ENCODE measurements at regions not wholly inside any gene's neighbourhood (a gene's known extent, or its start where the extent isn't known, plus 50 kb on each side); places are given as distances from the start of the nearest gene placed in this dataset.
A peak's percentile ranks its signal among the peaks of the same experiment; 100 is the strongest.

DNA sequence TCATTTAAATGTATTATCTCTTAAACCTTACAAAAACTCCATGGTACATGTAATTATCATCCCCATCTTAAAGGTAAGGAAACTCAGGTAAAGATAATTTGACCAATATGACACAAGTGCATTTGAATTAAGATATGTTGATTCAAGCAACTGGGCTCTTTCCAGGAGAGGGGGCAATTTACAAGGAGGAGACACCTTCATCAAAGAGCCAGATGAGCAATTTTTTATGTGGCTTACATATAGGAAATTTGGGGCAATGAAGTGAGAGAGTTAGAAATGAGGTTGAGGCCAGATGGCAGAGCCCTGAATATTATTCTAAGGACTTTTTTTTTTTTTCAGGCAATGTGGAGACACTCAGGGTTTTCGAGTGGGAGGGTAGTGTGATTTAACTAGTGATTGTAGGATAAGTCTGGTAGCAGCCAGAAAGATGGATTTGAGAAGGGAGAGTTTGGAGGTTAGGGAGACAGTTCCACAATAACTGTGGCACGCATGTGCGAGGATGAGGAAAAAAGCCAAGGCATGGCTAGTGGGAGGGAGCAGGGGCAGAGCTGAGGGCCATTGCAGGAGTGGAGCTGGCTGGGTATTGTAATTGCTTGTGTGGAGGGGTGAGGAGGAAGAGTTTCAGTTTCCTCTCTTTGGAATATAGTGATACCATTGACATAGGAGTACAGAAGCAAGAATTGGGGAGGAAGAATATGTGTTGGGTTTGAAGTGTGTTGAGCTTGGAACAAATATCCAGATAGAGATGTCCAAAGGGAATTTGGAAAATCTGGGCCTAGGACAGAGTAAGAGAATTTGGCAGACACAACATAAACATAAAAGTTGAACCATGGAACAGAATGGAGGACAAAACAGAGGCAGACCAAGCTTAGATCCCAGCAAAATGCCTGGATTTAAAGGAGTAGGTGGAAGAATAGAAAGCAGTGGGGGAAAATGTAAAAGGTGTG lies 72.0 kb downstream of the ACTBL2 start:
- ChIA-PET POLR2A (no interaction called here), CTCF (interaction anchor here (1.7 kb wide), 1 partner anchor 13 kb away, joined by 3 read pairs; no protein-coding TSS in a partner anchor)
- Histone ChIP-seq H3K27me3 (replicated peaks in 2 of 5; ENCODE audit: control insufficient read depth in 4 of 5, insufficient read depth in 5 of 5, low read length in 4 of 5) (no peaks in the 10 kb centered on the region), H3K4me1 (ENCODE audit: control extremely low read depth in 1 of 4, control insufficient read depth in 4 of 4, insufficient read depth in 4 of 4, low read length in 3 of 4) (peaks cover 0 to 14% (median 7%) of the 10 kb centered on the region in 4 experiments), H3K9me3 (ENCODE audit: control extremely low read depth in 1 of 5, control insufficient read depth in 4 of 5, insufficient read depth in 2 of 5, low read depth in 1 of 5, low read length in 4 of 5) (no peaks in the 10 kb centered on the region), H3K4me3 (ENCODE audit: control insufficient read depth in 1 of 7, extremely low read depth in 1 of 7, insufficient read depth in 4 of 7, low read depth in 2 of 7, low read length in 6 of 7) (no peak overlapping the region), H3K27ac (ENCODE audit: insufficient read depth in 1 of 2, low read depth in 1 of 2, low read length in 2 of 2, poor library complexity in 1 of 2, severe bottlenecking in 2 of 2) (no peak overlapping the region), H3K36me3 (ENCODE audit: control insufficient read depth in 4 of 4, insufficient read depth in 4 of 4, low read length in 3 of 4) (no peaks in the 10 kb centered on the region)
- WGBS (ENCODE audit: insufficient coverage): 100% methylated on average over 3 of the region's 3 CpGs
- DNase-seq: peak in 1 of 3 donors; percentile 5

DNA sequence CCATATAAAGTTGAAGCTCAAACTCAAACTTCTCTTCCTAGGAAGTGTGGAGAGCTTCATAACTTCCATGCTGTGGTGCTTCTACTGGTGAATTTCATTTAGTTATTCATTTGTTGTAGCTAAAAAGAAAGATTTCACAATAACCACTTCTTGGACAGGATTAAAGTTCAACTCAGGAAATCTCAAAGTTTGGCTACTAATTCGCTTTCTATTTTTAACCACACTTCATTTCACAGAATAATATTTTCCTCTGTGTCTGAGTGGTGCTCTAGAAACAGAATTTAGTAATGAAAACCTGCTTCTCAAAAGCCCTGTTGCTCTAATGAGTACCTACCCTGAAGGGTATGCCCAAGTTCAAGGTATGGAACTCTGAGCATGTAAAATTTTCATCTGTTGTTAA lies 73.9 kb downstream of the ACTBL2 start:
- Histone ChIP-seq H3K27me3 (replicated peaks in 2 of 5; ENCODE audit: control insufficient read depth in 4 of 5, insufficient read depth in 5 of 5, low read length in 4 of 5) (no peaks in the 10 kb centered on the region), H3K4me3 (ENCODE audit: control insufficient read depth in 1 of 7, extremely low read depth in 1 of 7, insufficient read depth in 4 of 7, low read depth in 2 of 7, low read length in 6 of 7) (no peak overlapping the region), H3K36me3 (ENCODE audit: control insufficient read depth in 4 of 4, insufficient read depth in 4 of 4, low read length in 3 of 4) (no peaks in the 10 kb centered on the region), H3K27ac (ENCODE audit: insufficient read depth in 1 of 2, low read depth in 1 of 2, low read length in 2 of 2, poor library complexity in 1 of 2, severe bottlenecking in 2 of 2) (peak overlapping the region in 1 of 2 experiments; percentile 1), H3K9me3 (ENCODE audit: control extremely low read depth in 1 of 5, control insufficient read depth in 4 of 5, insufficient read depth in 2 of 5, low read depth in 1 of 5, low read length in 4 of 5) (peaks cover 0 to under 1% (median 0%) of the 10 kb centered on the region in 5 experiments), H3K4me1 (ENCODE audit: control extremely low read depth in 1 of 4, control insufficient read depth in 4 of 4, insufficient read depth in 4 of 4, low read length in 3 of 4) (peaks cover 0 to 14% (median 8%) of the 10 kb centered on the region in 4 experiments)
- no peak for DNase-seq
- ChIA-PET POLR2A (no interaction called here), CTCF (no interaction called here)
- WGBS (ENCODE audit: insufficient coverage): no CpG with 5 or more reads among the region's 1 CpG

DNA sequence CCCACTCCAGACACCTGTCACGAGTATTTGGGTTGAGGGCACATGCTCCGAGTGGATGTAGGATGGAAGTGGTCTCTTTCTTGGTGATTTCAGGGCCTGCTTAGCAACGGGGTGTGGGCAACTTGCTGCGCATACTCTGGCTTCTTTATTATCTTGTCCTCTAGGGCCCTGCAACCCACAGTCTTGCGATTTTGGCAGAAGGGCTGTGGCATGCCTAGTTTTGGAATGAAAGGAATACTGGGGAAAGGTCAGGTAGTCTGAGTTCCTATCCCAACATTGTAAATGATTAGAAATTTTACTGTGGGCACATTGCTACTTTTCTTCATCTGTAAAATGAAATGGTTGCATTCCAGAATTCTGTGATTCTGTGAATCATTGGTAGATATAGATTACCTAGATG lies 74.3 kb downstream of the ACTBL2 start:
- Histone ChIP-seq H3K36me3 (ENCODE audit: control insufficient read depth in 4 of 4, insufficient read depth in 4 of 4, low read length in 3 of 4) (no peaks in the 10 kb centered on the region), H3K4me3 (ENCODE audit: control insufficient read depth in 1 of 7, extremely low read depth in 1 of 7, insufficient read depth in 4 of 7, low read depth in 2 of 7, low read length in 6 of 7) (peak overlapping the region in 1 of 7 experiments; percentile 5), H3K9me3 (ENCODE audit: control extremely low read depth in 1 of 5, control insufficient read depth in 4 of 5, insufficient read depth in 2 of 5, low read depth in 1 of 5, low read length in 4 of 5) (peaks cover 0 to 2% (median 0%) of the 10 kb centered on the region in 5 experiments), H3K27me3 (replicated peaks in 2 of 5; ENCODE audit: control insufficient read depth in 4 of 5, insufficient read depth in 5 of 5, low read length in 4 of 5) (no peaks in the 10 kb centered on the region), H3K27ac (ENCODE audit: insufficient read depth in 1 of 2, low read depth in 1 of 2, low read length in 2 of 2, poor library complexity in 1 of 2, severe bottlenecking in 2 of 2) (no peak overlapping the region), H3K4me1 (ENCODE audit: control extremely low read depth in 1 of 4, control insufficient read depth in 4 of 4, insufficient read depth in 4 of 4, low read length in 3 of 4) (peaks cover 0 to 14% (median 8%) of the 10 kb centered on the region in 4 experiments)
- DNase-seq: no peak
- ChIA-PET CTCF (no interaction called here), POLR2A (no interaction called here)
- WGBS (ENCODE audit: insufficient coverage): 80% methylated on average over 5 of the region's 5 CpGs

DNA sequence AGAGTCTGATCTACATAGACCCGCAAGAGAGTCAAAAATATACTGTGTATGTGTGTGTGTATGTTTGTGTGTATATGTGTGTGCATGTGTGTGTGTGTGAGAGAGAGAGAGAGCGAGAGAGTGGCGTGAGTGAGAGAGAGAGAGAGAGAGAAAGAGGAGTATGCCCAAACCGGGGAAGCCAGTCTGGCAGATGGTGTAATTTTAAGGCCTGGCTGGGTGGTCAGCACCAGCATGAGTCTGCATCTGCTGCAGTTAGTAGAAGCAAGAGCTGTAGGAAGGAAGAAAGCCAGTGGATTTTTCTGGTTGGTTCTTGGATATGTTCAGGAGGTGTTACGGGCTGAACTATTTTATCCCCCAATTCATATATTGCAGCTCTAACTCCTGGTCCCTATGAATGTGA lies 75.2 kb downstream of the ACTBL2 start:
- ChIA-PET CTCF (no interaction called here), POLR2A (no interaction called here)
- no peaks in the 10 kb centered on the region for H3K36me3 ChIP-seq (ENCODE audit: control insufficient read depth in 4 of 4, insufficient read depth in 4 of 4, low read length in 3 of 4)
- no peak overlapping the region for H3K27ac ChIP-seq (ENCODE audit: insufficient read depth in 1 of 2, low read depth in 1 of 2, low read length in 2 of 2, poor library complexity in 1 of 2, severe bottlenecking in 2 of 2)
- DNase-seq: peak in 2 of 3 donors; percentile 15 to 20
- peaks cover 0 to 2% (median 0%) of the 10 kb centered on the region in 5 experiments for H3K9me3 ChIP-seq (ENCODE audit: control extremely low read depth in 1 of 5, control insufficient read depth in 4 of 5, insufficient read depth in 2 of 5, low read depth in 1 of 5, low read length in 4 of 5)
- H3K4me3 ChIP-seq (ENCODE audit: control insufficient read depth in 1 of 7, extremely low read depth in 1 of 7, insufficient read depth in 4 of 7, low read depth in 2 of 7, low read length in 6 of 7): no peak overlapping the region
- 60% methylated on average over 3 of the region's 5 CpGs for whole genome bisulfite sequencing (ENCODE audit: insufficient coverage)
- H3K27me3 ChIP-seq (replicated peaks in 2 of 5; ENCODE audit: control insufficient read depth in 4 of 5, insufficient read depth in 5 of 5, low read length in 4 of 5): no peaks in the 10 kb centered on the region
- peaks cover 0 to 14% (median 8%) of the 10 kb centered on the region in 4 experiments for H3K4me1 ChIP-seq (ENCODE audit: control extremely low read depth in 1 of 4, control insufficient read depth in 4 of 4, insufficient read depth in 4 of 4, low read length in 3 of 4)

DNA sequence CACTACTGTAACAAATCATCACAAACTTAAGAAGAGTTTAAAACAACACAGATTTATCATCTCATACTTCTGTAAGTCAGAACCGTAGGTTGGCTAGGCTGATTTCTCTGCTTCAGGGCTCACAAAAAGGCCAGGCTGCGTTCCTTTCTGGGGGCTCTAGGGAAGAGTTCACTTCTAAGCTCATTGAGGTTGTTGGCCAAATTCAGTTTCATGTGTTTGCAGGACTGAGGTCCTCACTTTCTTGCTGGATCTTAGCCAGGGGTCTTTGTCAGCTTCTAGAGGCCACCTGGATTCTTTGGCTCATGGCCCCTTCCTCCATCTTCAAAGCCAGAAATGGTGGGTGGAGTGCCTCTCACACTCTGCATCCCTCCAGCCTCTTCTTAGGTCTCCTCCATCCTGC lies 76.0 kb downstream of the ACTBL2 start:
- Histone ChIP-seq H3K4me1 (ENCODE audit: control extremely low read depth in 1 of 4, control insufficient read depth in 4 of 4, insufficient read depth in 4 of 4, low read length in 3 of 4) (peaks cover 0 to 14% (median 8%) of the 10 kb centered on the region in 4 experiments), H3K27ac (ENCODE audit: insufficient read depth in 1 of 2, low read depth in 1 of 2, low read length in 2 of 2, poor library complexity in 1 of 2, severe bottlenecking in 2 of 2) (no peak overlapping the region), H3K9me3 (ENCODE audit: control extremely low read depth in 1 of 5, control insufficient read depth in 4 of 5, insufficient read depth in 2 of 5, low read depth in 1 of 5, low read length in 4 of 5) (peaks cover 0 to 2% (median 0%) of the 10 kb centered on the region in 5 experiments), H3K4me3 (ENCODE audit: control insufficient read depth in 1 of 7, extremely low read depth in 1 of 7, insufficient read depth in 4 of 7, low read depth in 2 of 7, low read length in 6 of 7) (no peak overlapping the region), H3K36me3 (ENCODE audit: control insufficient read depth in 4 of 4, insufficient read depth in 4 of 4, low read length in 3 of 4) (no peaks in the 10 kb centered on the region), H3K27me3 (replicated peaks in 2 of 5; ENCODE audit: control insufficient read depth in 4 of 5, insufficient read depth in 5 of 5, low read length in 4 of 5) (no peaks in the 10 kb centered on the region)
- no peak for DNase-seq
- CTCF ChIA-PET: no interaction called here
- WGBS (ENCODE audit: insufficient coverage): 92% methylated on average over 2 of the region's 2 CpGs
- POLR2A ChIA-PET: no interaction called here

DNA sequence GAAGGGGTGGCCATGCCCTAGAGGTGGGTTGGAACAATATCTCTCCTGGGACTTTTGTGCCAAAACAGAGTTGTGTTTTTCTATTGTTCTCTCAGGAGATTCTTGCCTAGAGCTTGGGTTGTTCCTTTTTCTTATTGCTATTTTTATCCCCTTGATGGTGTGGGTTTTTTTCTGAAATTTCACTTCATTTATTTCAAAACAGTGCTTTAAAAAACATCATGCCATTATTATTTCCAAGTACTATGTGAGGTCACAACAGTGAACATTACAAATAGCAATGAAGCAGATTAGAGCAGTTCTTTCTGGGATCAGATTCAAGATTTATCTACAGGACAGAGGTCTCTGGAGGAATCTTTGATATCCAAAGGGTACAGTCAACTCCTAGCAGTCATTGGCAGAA lies 76.6 kb downstream of the ACTBL2 start:
- ChIA-PET POLR2A (no interaction called here), CTCF (no interaction called here)
- peaks cover 0 to 2% (median 0%) of the 10 kb centered on the region in 5 experiments for H3K9me3 ChIP-seq (ENCODE audit: control extremely low read depth in 1 of 5, control insufficient read depth in 4 of 5, insufficient read depth in 2 of 5, low read depth in 1 of 5, low read length in 4 of 5)
- no peak overlapping the region for H3K27ac ChIP-seq (ENCODE audit: insufficient read depth in 1 of 2, low read depth in 1 of 2, low read length in 2 of 2, poor library complexity in 1 of 2, severe bottlenecking in 2 of 2)
- no peak for DNase-seq
- H3K4me1 ChIP-seq (ENCODE audit: control extremely low read depth in 1 of 4, control insufficient read depth in 4 of 4, insufficient read depth in 4 of 4, low read length in 3 of 4): peaks cover 0 to 14% (median 8%) of the 10 kb centered on the region in 4 experiments
- no peaks in the 10 kb centered on the region for H3K36me3 ChIP-seq (ENCODE audit: control insufficient read depth in 4 of 4, insufficient read depth in 4 of 4, low read length in 3 of 4)
- no peaks in the 10 kb centered on the region for H3K27me3 ChIP-seq (replicated peaks in 2 of 5; ENCODE audit: control insufficient read depth in 4 of 5, insufficient read depth in 5 of 5, low read length in 4 of 5)
- no peak overlapping the region for H3K4me3 ChIP-seq (ENCODE audit: control insufficient read depth in 1 of 7, extremely low read depth in 1 of 7, insufficient read depth in 4 of 7, low read depth in 2 of 7, low read length in 6 of 7)

DNA sequence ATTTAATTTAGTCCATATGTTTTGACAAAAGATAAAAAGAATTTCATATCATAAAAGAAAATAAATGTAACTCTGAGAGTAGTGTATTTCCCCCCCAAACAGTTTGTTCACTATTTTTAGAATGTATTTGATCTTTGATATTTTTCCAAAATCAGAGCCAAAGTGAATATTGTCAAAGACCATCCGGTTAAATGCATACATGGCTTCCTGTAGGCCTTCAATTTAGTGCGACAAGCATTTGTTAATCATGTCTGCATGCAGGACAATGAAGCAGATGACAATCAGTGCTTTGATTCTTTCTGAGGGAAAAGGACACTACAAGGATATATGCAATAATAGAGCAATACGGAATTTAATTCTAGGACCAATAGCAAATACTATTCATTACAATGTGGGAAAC lies 79.8 kb downstream of the ACTBL2 start:
- H3K27ac ChIP-seq (ENCODE audit: insufficient read depth in 1 of 2, low read depth in 1 of 2, low read length in 2 of 2, poor library complexity in 1 of 2, severe bottlenecking in 2 of 2): no peak overlapping the region
- DNase-seq: no peak
- 100% methylated on average over 1 of the region's 3 CpGs for WGBS (ENCODE audit: insufficient coverage)
- H3K36me3 ChIP-seq (ENCODE audit: control insufficient read depth in 4 of 4, insufficient read depth in 4 of 4, low read length in 3 of 4): no peaks in the 10 kb centered on the region
- no peaks in the 10 kb centered on the region for H3K27me3 ChIP-seq (replicated peaks in 2 of 5; ENCODE audit: control insufficient read depth in 4 of 5, insufficient read depth in 5 of 5, low read length in 4 of 5)
- ChIA-PET POLR2A (no interaction called here), CTCF (no interaction called here)
- peaks cover 0 to 5% (median under 1%) of the 10 kb centered on the region in 4 experiments for H3K4me1 ChIP-seq (ENCODE audit: control extremely low read depth in 1 of 4, control insufficient read depth in 4 of 4, insufficient read depth in 4 of 4, low read length in 3 of 4)
- no peak overlapping the region for H3K4me3 ChIP-seq (ENCODE audit: control insufficient read depth in 1 of 7, extremely low read depth in 1 of 7, insufficient read depth in 4 of 7, low read depth in 2 of 7, low read length in 6 of 7)
- peaks cover 0 to 2% (median 0%) of the 10 kb centered on the region in 5 experiments for H3K9me3 ChIP-seq (ENCODE audit: control extremely low read depth in 1 of 5, control insufficient read depth in 4 of 5, insufficient read depth in 2 of 5, low read depth in 1 of 5, low read length in 4 of 5)
